ENCODE measurements at regions not wholly inside any gene's neighbourhood (a gene's known extent, or its start where the extent isn't known, plus 50 kb on each side); places are given as distances from the start of the nearest gene placed in this dataset.
"Not testable (repeated sequence)": the region's sequence is repeated elsewhere in the genome, so short reads cannot be mapped to it uniquely, and the experiment has no call there.

DNA sequence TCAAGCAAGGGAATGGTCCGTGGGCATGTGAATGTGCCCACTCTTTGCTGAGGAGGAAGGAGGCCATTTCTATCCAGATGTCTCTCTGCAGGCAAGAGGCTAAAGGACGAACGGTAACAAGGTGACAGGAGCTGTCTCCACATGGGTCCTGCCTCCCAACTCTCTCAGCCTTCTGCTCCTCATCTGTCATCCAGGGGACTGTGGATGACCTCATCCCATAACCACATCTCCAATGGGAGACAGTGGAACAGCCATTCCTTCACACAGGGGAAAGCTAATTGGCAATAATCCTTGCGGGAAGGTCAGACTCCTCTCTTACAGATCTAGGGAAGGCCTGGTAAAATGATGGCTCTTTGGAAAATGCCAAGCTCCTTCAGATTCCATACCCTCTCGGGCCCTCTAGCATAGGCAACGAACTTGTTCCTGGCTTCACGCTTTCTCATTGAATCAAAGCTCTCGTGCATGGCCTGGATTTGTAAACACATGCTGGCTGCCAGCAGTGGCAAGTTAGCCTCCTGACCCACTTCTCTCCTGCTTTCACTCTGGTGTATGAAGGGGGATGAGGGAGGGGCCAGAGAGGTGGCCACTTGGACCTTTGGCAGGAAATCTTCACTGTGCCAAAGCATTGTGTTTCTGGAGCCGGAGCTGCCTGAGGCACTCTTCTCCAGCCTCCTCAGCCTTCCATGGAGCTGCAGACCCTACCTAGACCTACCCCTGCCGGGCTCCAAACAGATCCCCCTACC lies 94.5 kb upstream of the FAM72C start:
- H3K27me3 ChIP-seq (ENCODE audit: control insufficient read depth, insufficient read depth); DNase-seq; H3K27ac ChIP-seq (ENCODE audit: low read length); H3K4me1 ChIP-seq (ENCODE audit: control insufficient read depth, insufficient read depth, low read length); H3K9me3 ChIP-seq (ENCODE audit: control insufficient read depth, low read length); intact Hi-C loops (cut with DNase I); H3K4me3 ChIP-seq (ENCODE audit: low read length): not testable (repeated sequence)
- WGBS = 22% methylated on average over 4 of the region's 10 CpGs
- peak; percentile 16 to 68 for ATAC-seq

- intact Hi-C loops (cut with DNase I); H3K27ac ChIP-seq (ENCODE audit: low read length); DNase-seq; H3K4me1 ChIP-seq (ENCODE audit: control insufficient read depth, insufficient read depth, low read length); H3K4me3 ChIP-seq (ENCODE audit: low read length); H3K27me3 ChIP-seq (ENCODE audit: control insufficient read depth, insufficient read depth); H3K9me3 ChIP-seq (ENCODE audit: control insufficient read depth, low read length): not testable (repeated sequence)
- no CpG with 5 or more reads among the region's 5 CpGs for WGBS
- ATAC-seq = peak; percentile 94 to 97
Observed at GRCh38 chr1:144065299-144066060, 93.7 kb upstream of the FAM72C start.

GRCh38 chr1:144049365-144049764 lies 77.6 kb upstream of the FAM72C start:
- H3K9me3 ChIP-seq (ENCODE audit: control insufficient read depth, low read length); H3K27me3 ChIP-seq (ENCODE audit: control insufficient read depth, insufficient read depth); intact Hi-C loops (cut with DNase I); DNase-seq; H3K4me1 ChIP-seq (ENCODE audit: control insufficient read depth, insufficient read depth, low read length); H3K4me3 ChIP-seq (ENCODE audit: low read length); H3K27ac ChIP-seq (ENCODE audit: low read length): not testable (repeated sequence)
- ATAC-seq = peak; percentile 44 to 69
- no CpG with 5 or more reads among the region's 5 CpGs for WGBS

- H3K9me3 ChIP-seq (ENCODE audit: control insufficient read depth, low read length); DNase-seq; H3K4me3 ChIP-seq (ENCODE audit: low read length); intact Hi-C loops (cut with DNase I); H3K27ac ChIP-seq (ENCODE audit: low read length); H3K4me1 ChIP-seq (ENCODE audit: control insufficient read depth, insufficient read depth, low read length); H3K27me3 ChIP-seq (ENCODE audit: control insufficient read depth, insufficient read depth); ATAC-seq: not testable (repeated sequence)
- no CpG with 5 or more reads among the region's 3 CpGs for WGBS
Observed at GRCh38 chr1:144046645-144047044, 74.9 kb upstream of the FAM72C start.

GRCh38 chr1:144045751-144046546 lies 74.2 kb upstream of the FAM72C start:
- 60% methylated on average over 7 of the region's 13 CpGs for WGBS
- H3K27ac ChIP-seq (ENCODE audit: low read length); H3K27me3 ChIP-seq (ENCODE audit: control insufficient read depth, insufficient read depth); H3K4me1 ChIP-seq (ENCODE audit: control insufficient read depth, insufficient read depth, low read length); intact Hi-C loops (cut with DNase I); H3K9me3 ChIP-seq (ENCODE audit: control insufficient read depth, low read length); H3K4me3 ChIP-seq (ENCODE audit: low read length): not testable (repeated sequence)
- ATAC-seq = peak in 1 of 2 donors; percentile 38
- peak in 1 of 3 donors; percentile 4 for DNase-seq

DNA sequence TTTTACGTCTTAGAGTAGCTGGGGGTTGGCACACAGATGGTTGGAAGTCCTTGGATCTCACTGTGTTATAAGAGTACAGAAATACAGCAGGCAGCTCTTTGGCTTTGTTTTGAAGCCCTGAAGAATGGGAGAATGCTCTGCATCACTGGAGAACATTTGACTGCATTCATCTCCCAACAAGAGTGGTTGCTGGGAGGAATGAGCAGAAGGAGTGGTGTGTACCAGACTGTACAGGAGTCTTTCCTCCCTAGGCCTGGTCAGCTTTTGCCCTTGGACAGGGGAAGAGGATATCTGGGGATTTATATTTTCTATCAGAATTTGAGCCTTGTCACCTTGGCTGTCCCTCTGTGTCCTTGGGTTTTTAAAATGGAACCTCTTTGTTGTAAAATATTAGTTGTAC lies 70.5 kb upstream of the FAM72C start:
- no CpG with 5 or more reads among the region's 1 CpG for WGBS
- DNase-seq; H3K4me1 ChIP-seq (ENCODE audit: control insufficient read depth, insufficient read depth, low read length); H3K4me3 ChIP-seq (ENCODE audit: low read length); H3K9me3 ChIP-seq (ENCODE audit: control insufficient read depth, low read length); H3K27ac ChIP-seq (ENCODE audit: low read length); H3K27me3 ChIP-seq (ENCODE audit: control insufficient read depth, insufficient read depth); intact Hi-C loops (cut with DNase I): not testable (repeated sequence)
- peak in 1 of 2 donors; percentile 21 for ATAC-seq

DNA sequence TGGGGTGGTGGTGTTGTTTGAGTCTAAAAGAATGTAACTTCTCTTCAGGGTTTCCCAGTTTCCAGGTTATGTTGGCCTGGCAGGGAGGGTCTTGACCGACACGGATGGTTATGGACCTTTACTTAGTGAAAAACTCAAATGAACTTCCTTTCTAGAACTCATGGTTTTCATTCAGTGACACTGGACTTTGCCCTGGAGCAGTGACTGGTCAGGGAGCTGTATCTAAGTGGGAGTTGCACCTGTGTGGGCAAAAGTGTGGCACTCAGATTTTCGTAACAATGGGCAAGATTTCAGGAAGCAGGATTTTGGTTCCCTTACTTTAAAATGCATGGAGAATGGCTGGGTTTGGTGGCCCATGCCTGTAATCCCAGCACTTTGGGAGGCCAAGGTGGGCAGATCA lies 68.5 kb upstream of the FAM72C start:
- H3K4me1 ChIP-seq (ENCODE audit: control insufficient read depth, insufficient read depth, low read length); H3K27me3 ChIP-seq (ENCODE audit: control insufficient read depth, insufficient read depth); H3K9me3 ChIP-seq (ENCODE audit: control insufficient read depth, low read length); H3K27ac ChIP-seq (ENCODE audit: low read length); intact Hi-C loops (cut with DNase I); DNase-seq; ATAC-seq; H3K4me3 ChIP-seq (ENCODE audit: low read length): not testable (repeated sequence)
- WGBS = no CpG with 5 or more reads among the region's 3 CpGs

DNA sequence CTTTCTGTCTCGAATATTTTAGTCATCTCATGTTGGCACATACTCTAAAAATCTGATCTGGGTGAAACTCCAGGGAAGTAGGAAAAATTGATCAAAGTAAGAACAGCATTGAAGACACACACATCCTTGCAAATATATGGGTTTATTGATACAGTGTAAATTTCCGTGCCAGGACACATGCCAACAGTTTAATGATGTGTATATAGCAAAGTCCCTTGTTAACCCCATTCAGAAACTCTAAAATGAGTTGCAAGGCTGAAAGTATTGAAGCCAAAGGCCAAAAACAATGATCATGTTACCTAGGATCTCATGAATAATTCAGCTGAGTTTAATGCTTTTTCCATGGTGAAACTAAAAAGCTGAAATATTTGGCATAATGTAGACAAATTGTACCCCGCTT lies 62.3 kb upstream of the FAM72C start:
- H3K27ac ChIP-seq (ENCODE audit: low read length); ATAC-seq; intact Hi-C loops (cut with DNase I); H3K4me1 ChIP-seq (ENCODE audit: control insufficient read depth, insufficient read depth, low read length); H3K27me3 ChIP-seq (ENCODE audit: control insufficient read depth, insufficient read depth); H3K4me3 ChIP-seq (ENCODE audit: low read length); H3K9me3 ChIP-seq (ENCODE audit: control insufficient read depth, low read length); DNase-seq: not testable (repeated sequence)
- WGBS = no CpG with 5 or more reads among the region's 3 CpGs

GRCh38 chr1:144031550-144031949 lies 59.8 kb upstream of the FAM72C start:
- peak in 1 of 2 donors; percentile 86 for ATAC-seq
- H3K9me3 ChIP-seq (ENCODE audit: control insufficient read depth, low read length); H3K27ac ChIP-seq (ENCODE audit: low read length); H3K4me1 ChIP-seq (ENCODE audit: control insufficient read depth, insufficient read depth, low read length); H3K27me3 ChIP-seq (ENCODE audit: control insufficient read depth, insufficient read depth); H3K4me3 ChIP-seq (ENCODE audit: low read length); DNase-seq; intact Hi-C loops (cut with DNase I): not testable (repeated sequence)
- 67% methylated on average over 1 of the region's 2 CpGs for WGBS

DNA sequence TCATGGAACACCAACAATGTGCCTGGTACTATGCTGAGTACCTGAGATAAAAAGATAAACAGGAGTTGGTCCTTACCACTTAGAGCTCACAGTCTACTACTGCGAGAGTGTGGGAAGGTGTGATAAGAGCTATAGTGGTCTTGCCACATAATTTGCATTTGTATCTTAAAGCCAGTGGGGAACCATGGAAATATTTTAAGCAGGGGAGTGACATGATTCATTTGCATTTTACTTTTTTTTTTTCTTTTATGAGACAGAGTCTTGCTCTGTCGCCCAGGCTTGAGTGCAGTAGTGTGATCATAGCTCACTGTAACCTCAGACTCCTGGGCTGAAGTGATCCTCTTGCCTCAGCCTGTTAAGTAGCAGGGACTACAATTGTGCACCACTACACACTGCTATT lies 54.2 kb upstream of the FAM72C start:
- H3K27ac ChIP-seq (ENCODE audit: low read length); DNase-seq; H3K4me3 ChIP-seq (ENCODE audit: low read length); ATAC-seq; H3K4me1 ChIP-seq (ENCODE audit: control insufficient read depth, insufficient read depth, low read length); H3K27me3 ChIP-seq (ENCODE audit: control insufficient read depth, insufficient read depth); H3K9me3 ChIP-seq (ENCODE audit: control insufficient read depth, low read length); intact Hi-C loops (cut with DNase I): not testable (repeated sequence)
- no CpG with 5 or more reads among the region's 2 CpGs for WGBS

All from right cardiac atrium (tissue), 5 donors.